CD14-positive monocyte (primary cell): ENCODE measurements at regions not wholly inside any gene's neighbourhood (a gene's known extent, or its start where the extent isn't known, plus 50 kb on each side); places are given as distances from the start of the nearest gene placed in this dataset.

Experiments used
- DNase-seq, 3 donors: peaks; one replicate each; pipeline ENCODE4 v3.0.0-alpha.2; 2011 to 2022
- H2AFZ ChIP-seq: 2 replicates; pipeline ENCODE4 v1.6.0; 2012; ENCODE audit warnings: mild to moderate bottlenecking, low read depth, low read length, inconsistent platforms; ENCODE audit not compliant: insufficient read depth, poor library complexity, severe bottlenecking
- H3K27ac ChIP-seq, 2 donors: 1 replicate in 1 of 2; 2 replicates in 1 of 2; pipeline ENCODE4 v1.5.1; 2012 to 2013; ENCODE audit warnings: low read length in 2 of 2, control low read depth in 1 of 2, inconsistent platforms in 1 of 2, low read depth in 1 of 2, mild to moderate bottlenecking in 1 of 2
- H3K27me3 ChIP-seq, 2 donors: one replicate each; pipeline versions ENCODE4 v1.6.0 to v1.6.1; 2011 to 2013; ENCODE audit warnings: low read length in 2 of 2; ENCODE audit not compliant: control insufficient read depth in 2 of 2, insufficient read depth in 2 of 2
- H3K36me3 ChIP-seq, 2 donors: replicated peaks in 1 of 2; 1 replicate in 1 of 2; 2 replicates in 1 of 2; pipeline versions ENCODE4 v1.5.1 to v1.6.1; 2012 to 2013; ENCODE audit warnings: low read length in 2 of 2, control low read depth in 1 of 2, inconsistent platforms in 1 of 2, mild to moderate bottlenecking in 1 of 2; ENCODE audit not compliant: insufficient read depth in 2 of 2, control insufficient read depth in 1 of 2
- H3K4me1 ChIP-seq, 2 donors: 1 replicate in 1 of 2; 2 replicates in 1 of 2; pipeline versions ENCODE4 v1.5.1 to v1.6.1; 2012 to 2013; ENCODE audit warnings: low read length in 2 of 2, control low read depth in 1 of 2, inconsistent platforms in 1 of 2, mild to moderate bottlenecking in 1 of 2, moderate library complexity in 1 of 2; ENCODE audit not compliant: insufficient read depth in 2 of 2, control insufficient read depth in 1 of 2
- H3K4me2 ChIP-seq: replicated peaks from 2 replicates; pipeline ENCODE3; 2012; ENCODE audit warnings: low read length, moderate library complexity, mild to moderate bottlenecking; ENCODE audit not compliant: poor library complexity, severe bottlenecking; ENCODE audit errors: extremely low read depth
- H3K4me3 ChIP-seq, 3 experiments: fragments of 200-600 bp in 1 of 3; sonication (generic) in 1 of 3; replicated peaks in 1 of 3; 1 replicate in 2 of 3; 2 replicates in 1 of 3; pipeline ENCODE4 v1.5.1; 2011 to 2013; ENCODE audit warnings: low read length in 3 of 3, mild to moderate bottlenecking in 3 of 3, control low read depth in 2 of 3, low read depth in 2 of 3, inconsistent platforms in 1 of 3, moderate library complexity in 1 of 3
- H3K79me2 ChIP-seq: 2 replicates; pipeline ENCODE4 v1.6.0; 2012; ENCODE audit warnings: mild to moderate bottlenecking, control low read depth, inconsistent platforms, low read length, moderate library complexity; ENCODE audit not compliant: insufficient read depth
- H3K9ac ChIP-seq: 2 replicates; pipeline ENCODE4 v1.6.0; 2017; ENCODE audit warnings: low read length, mild to moderate bottlenecking; ENCODE audit not compliant: insufficient read depth, poor library complexity, severe bottlenecking
- H3K9me3 ChIP-seq, 2 donors: replicated peaks in 1 of 2; 1 replicate in 1 of 2; 2 replicates in 1 of 2; pipeline versions ENCODE4 v1.5.1 to v1.6.1; 2012 to 2013; ENCODE audit warnings: low read length in 2 of 2, control low read depth in 1 of 2; ENCODE audit not compliant: control insufficient read depth in 1 of 2, insufficient read depth in 1 of 2
- H4K20me1 ChIP-seq: 2 replicates; pipeline ENCODE4 v1.6.0; 2012; ENCODE audit warnings: mild to moderate bottlenecking, low read length, control low read depth, moderate library complexity; ENCODE audit not compliant: insufficient read depth
- H3K27ac Mint-ChIP-seq, 7 donors: one replicate each; pipeline ENCODE4 v1.8.0; 2020; ENCODE audit warnings: mild to moderate bottlenecking in 7 of 7, mixed read lengths in 7 of 7, moderate library complexity in 6 of 7, inconsistent platforms in 2 of 7
- H3K27me3 Mint-ChIP-seq, 3 donors: one replicate each; pipeline ENCODE4 v1.8.0; 2021 to 2022; ENCODE audit warnings: low read depth in 3 of 3, mild to moderate bottlenecking in 3 of 3, mixed read lengths in 3 of 3, moderate library complexity in 3 of 3, inconsistent platforms in 1 of 3
- H3K36me3 Mint-ChIP-seq, 2 donors: one replicate each; pipeline ENCODE4 v1.8.0; 2020; ENCODE audit warnings: mixed read lengths in 2 of 2, inconsistent platforms in 1 of 2, mild to moderate bottlenecking in 1 of 2
- H3K4me1 Mint-ChIP-seq: one replicate; pipeline ENCODE4 v1.8.0; 2020; ENCODE audit warnings: mild to moderate bottlenecking, mixed read lengths
- H3K4me3 Mint-ChIP-seq, 2 donors: one replicate each; pipeline ENCODE4 v1.8.0; 2020; ENCODE audit warnings: mild to moderate bottlenecking in 2 of 2, mixed read lengths in 2 of 2, moderate library complexity in 1 of 2
- H3K9me3 Mint-ChIP-seq, 7 donors: one replicate each; pipeline ENCODE4 v1.8.0; 2020 to 2022; ENCODE audit warnings: mixed read lengths in 7 of 7, mild to moderate bottlenecking in 6 of 7, moderate library complexity in 6 of 7, inconsistent platforms in 2 of 7
- CTCF ChIP-seq: fragments of 200-600 bp; IDR thresholded peaks from one replicate; pipeline ENCODE4 v1.8.0; 2022; ENCODE audit warnings: antibody characterized with exemption, mild to moderate bottlenecking
- whole genome bisulfite sequencing: methylation state at CpG from one replicate; pipeline ENCODE4 v1.1.5; 2013; ENCODE audit warnings: missing lambda C conversion rate; ENCODE audit not compliant: insufficient coverage; 5-methylcytosine and 5-hydroxymethylcytosine counted together
- intact Hi-C, 2 donors: fragments of 100-400 bp; cut with micrococcal nuclease; formaldehyde crosslinking; loops; one replicate each; pipeline versions ENCODE4 v1.15.0 to v1.15.1; 2023

GRCh38 chrX:116823677-116824076 is 360.9 kb upstream of the CT83 start:
- Histone ChIP-seq H3K27me3 (no peaks in the 10 kb centered on the region), H3K4me3 (no peak overlapping the region), H2AFZ (no peak overlapping the region), H3K9ac (no peak overlapping the region), H3K4me2 (no peak overlapping the region), H3K9me3 (no peaks in the 10 kb centered on the region), H3K79me2 (no peaks in the 10 kb centered on the region), H3K36me3 (no peaks in the 10 kb centered on the region), H3K27ac (no peak overlapping the region), H3K4me1 (no peaks in the 10 kb centered on the region), H4K20me1 (no peaks in the 10 kb centered on the region)
- no peak overlapping the region for H3K4me3 Mint-ChIP-seq
- no peak overlapping the region for H3K27ac Mint-ChIP-seq
- intact Hi-C loops, result no loop called here
- no peak for TF ChIP-seq CTCF
- H3K4me1 Mint-ChIP-seq, result no peaks in the 10 kb centered on the region
- H3K36me3 Mint-ChIP-seq, result no peaks in the 10 kb centered on the region
- peaks cover 0 to 2% (median 0%) of the 10 kb centered on the region in 3 donors for H3K27me3 Mint-ChIP-seq
- DNase-seq, result no peak
- no CpG with 5 or more reads among the region's 2 CpGs for WGBS
- H3K9me3 Mint-ChIP-seq, result peaks cover 0 to 2% (median 0%) of the 10 kb centered on the region in 7 donors

DNA sequence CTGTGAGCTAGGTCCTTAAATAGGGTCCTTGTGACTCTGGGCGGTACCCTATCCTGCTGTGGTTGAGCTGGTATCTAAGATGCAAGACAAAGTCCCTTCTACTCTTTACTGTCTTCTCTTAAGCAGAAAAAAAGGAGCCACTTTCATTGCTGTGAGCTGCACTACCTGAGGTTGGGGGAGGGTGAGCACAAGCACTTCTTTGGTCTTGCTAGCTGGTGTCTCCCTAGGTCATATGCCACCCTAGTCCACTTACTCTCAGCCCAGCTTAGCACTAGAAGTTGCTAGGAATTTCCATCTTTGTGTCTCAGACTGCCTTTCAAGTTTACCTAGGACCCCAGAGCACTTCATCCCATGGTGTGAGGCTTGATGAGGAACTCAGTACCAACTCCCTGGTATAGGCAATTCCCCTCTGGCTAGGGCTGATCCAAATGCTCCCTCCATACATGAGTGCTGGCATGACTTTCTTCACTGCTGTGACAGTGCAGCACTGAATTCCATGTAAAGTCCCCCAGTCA is 343.6 kb upstream of the CT83 start:
- H3K9ac ChIP-seq, result no peak overlapping the region
- H3K27me3 ChIP-seq, result no peaks in the 10 kb centered on the region
- H2AFZ ChIP-seq, result no peak overlapping the region
- no peaks in the 10 kb centered on the region for H3K4me1 ChIP-seq
- Mint-ChIP-seq H3K27me3 (no peaks in the 10 kb centered on the region), H3K27ac (no peak overlapping the region), H3K4me1 (no peaks in the 10 kb centered on the region), H3K36me3 (no peaks in the 10 kb centered on the region), H3K9me3 (peaks cover 0 to 8% (median 1%) of the 10 kb centered on the region in 7 donors), H3K4me3 (no peak overlapping the region)
- no peaks in the 10 kb centered on the region for H4K20me1 ChIP-seq
- H3K9me3 ChIP-seq, result peaks cover 0 to 2% of the 10 kb centered on the region in 2 donors
- no CpG with 5 or more reads among the region's 1 CpG for WGBS
- no peak overlapping the region for H3K4me2 ChIP-seq
- no peak for TF ChIP-seq CTCF
- H3K79me2 ChIP-seq, result no peaks in the 10 kb centered on the region
- intact Hi-C loops, result no loop called here
- no peak for DNase-seq
- no peak overlapping the region for H3K27ac ChIP-seq
- H3K36me3 ChIP-seq, result no peaks in the 10 kb centered on the region
- no peak overlapping the region for H3K4me3 ChIP-seq
